Inflammatory macrophage (primary cell): ENCODE measurements at regions not wholly inside any gene's neighbourhood (a gene's known extent, or its start where the extent isn't known, plus 50 kb on each side); places are given as distances from the start of the nearest gene placed in this dataset.
A peak's percentile ranks its signal among the peaks of the same experiment; 100 is the strongest.

Experiments used
- DNase-seq, 2 donors: peaks; one replicate each; pipeline ENCODE4 v3.0.0-alpha.2; 2020 to 2022

DNA sequence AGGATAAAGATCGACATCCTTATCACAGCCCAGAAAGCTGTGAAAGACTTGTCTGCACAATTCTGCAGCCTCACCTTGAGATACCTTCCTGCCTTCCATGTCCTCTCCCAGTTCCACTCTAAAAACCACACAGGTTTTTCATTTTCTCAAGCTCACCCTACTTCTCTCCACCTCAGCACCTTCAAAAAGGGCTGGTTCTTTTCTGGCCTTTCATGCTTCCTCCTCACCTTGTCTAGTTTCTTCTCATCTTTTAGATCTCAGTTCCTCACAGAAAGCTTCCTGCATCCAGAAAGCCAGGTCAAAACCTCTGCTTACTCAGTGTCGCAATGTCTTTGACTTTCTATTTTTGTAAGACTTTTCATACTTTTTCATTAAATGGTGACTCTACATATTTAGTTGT lies 140.2 kb upstream of the STT3B start:
- no peak for DNase-seq

DNA sequence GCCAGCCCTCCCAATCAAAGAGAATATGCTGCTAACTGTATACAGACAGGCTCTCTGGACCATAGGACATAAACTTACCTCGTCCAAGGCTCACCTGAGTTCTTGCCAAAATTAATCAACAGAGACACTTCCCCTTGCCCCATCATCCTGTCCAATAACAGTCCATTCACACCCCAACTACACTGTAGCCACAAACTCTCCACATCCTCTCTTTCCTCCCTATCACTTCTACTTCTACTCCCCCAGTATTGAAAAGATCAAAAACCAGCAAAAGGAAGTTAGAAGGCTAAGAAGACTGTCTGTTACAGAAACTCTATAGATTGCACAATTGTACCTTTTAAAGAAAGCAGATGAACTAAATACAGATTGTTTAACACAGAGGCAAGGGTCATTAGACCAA lies 133.5 kb upstream of the STT3B start:
- no peak for DNase-seq

GRCh38 chr3:31402117-31402516 lies 130.6 kb upstream of the STT3B start:
- DNase-seq, result peak; percentile 11 to 18

- DNase-seq, result no peak
Measured at GRCh38 chr3:31403197-31403596, 129.5 kb upstream of the STT3B start.

GRCh38 chr3:31404871-31405270 lies 127.9 kb upstream of the STT3B start:
- no peak for DNase-seq

DNA sequence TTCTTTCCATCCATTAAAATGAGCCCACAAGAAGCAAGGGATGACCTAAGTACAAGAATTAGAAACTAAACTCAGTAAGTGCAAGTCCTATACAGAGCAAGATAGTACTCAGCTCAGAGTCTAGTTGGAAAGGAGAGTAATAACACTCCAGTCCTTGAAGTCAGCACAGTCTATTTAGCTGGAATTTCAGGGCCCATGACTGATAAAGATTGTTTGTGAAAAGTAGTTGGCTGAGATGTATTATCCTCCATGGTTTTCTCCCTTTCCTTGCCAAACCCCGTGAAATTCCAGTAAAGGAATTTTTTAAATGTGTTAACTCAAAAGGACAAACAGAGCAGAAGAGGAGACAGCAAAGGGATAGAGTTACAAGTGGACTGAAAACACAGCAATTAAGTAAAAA lies 127.2 kb upstream of the STT3B start:
- no peak for DNase-seq

GRCh38 chr3:31406896-31407295 lies 125.8 kb upstream of the STT3B start:
- no peak for DNase-seq

DNA sequence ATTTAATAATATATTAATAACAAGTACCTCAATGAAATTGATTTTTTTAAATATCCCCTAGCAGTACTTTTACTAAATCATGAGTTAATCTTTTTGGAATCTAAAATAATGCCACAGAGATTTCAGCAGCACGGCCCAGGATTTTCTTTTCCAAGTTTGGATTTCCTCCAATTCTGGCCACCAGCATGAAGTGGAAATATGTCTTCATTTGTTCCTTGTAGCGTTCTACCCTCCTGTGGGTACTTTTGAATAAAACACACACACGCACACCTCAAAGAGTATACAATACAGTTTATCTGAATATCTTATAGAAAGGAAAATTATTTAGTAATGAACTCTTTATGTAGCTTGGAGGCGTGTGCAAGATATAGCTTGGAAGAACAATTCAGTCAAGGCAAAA lies 125.1 kb upstream of the STT3B start:
- no peak for DNase-seq

- DNase-seq, result no peak
Measured at GRCh38 chr3:31408720-31409119, 124.0 kb upstream of the STT3B start.

- no peak for DNase-seq
Measured at GRCh38 chr3:31409389-31409788, 123.3 kb upstream of the STT3B start.

GRCh38 chr3:31409866-31410265 lies 122.9 kb upstream of the STT3B start:
- no peak for DNase-seq

DNA sequence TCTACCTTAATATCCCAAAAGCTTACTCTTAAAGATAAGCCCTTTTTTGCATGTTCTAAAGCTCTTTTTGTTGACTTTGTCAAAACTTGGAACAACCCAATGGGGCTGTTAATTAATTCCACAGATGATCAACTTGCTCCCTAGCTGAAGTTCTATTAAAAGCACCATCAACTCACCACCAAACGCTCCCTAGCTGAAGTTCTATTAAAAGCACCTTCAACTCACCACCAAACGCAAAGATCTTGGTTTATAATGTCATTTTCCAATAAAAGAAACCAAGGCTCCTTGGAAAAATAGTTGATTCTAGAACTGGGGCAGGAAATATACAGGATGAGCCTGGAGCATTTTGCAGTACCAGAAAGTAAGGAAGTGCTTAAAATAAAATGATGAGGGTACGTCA lies 122.3 kb upstream of the STT3B start:
- DNase-seq, result no peak

GRCh38 chr3:31412832-31413231 lies 119.9 kb upstream of the STT3B start:
- no peak for DNase-seq

DNA sequence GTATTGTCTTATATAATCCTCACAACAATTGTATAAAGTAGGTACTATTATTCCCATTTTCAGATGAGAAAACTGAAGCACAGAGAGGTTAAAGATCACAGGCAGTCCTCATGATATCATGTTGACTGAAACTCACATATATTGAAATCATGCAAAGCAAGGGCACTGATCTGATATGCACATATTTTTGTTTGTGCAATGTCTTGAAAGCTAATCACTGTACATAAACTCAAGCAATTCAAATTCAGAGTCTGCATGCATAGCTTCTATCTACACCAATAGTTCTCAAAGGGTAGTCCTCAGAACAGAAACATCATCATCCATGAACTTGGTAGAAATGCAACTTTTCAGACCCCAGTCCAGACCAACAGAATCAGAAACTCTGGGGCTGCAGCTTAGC lies 119.2 kb upstream of the STT3B start:
- DNase-seq, result no peak

GRCh38 chr3:31416980-31417379 lies 115.7 kb upstream of the STT3B start:
- DNase-seq, result no peak

DNA sequence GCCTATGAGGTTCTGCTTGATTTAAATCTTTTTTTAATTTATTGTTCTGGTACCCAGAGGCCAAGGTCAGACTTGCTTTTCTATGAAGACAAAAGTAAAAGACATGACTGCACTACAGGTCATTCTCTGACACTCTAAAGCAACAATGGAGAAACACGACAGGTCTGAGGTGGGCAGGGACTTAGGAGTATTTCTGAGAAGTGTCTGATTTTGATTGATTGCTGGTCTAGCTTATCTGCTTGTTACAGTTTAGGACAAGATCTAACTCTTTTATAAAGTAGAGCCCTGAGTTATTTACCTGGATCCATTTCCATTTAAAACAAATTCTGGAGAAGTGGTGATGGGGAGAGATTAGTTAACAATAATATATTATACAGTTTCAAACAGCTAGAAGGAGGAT lies 115.2 kb upstream of the STT3B start:
- DNase-seq, result no peak

- no peak for DNase-seq
Measured at GRCh38 chr3:31420311-31420710, 112.4 kb upstream of the STT3B start.

DNA sequence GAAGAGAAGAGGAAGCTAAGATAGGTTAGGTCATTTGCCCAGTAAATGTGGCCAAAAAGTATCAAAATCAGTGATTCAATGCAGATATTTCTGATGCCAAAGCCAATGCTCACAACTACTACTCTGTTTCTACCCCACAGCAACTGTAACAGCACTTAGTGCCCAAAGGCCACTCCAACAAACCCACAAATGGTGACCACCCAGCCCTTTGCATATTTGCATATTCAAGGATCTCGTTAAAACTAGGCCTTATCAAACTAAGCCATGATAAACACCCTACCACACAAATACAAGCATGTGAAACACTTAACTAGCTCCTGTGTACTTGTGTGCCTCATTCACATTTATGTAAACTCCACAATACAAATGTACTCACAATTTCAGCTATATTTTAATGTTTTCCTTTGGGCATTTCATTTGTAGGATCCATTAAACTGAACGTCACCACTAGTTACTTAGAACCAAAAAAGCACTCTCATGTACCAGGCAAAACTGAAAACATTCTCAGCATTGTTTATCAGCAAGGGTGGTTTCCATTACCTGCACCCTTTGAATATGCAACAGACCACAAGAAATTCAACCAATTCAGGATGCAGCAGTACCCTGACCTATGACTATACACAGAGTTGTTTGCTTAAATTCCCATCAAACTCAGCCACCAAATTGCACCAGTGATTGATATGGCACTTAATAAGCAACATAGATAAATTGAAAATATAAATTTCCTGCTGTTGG lies 111.2 kb upstream of the STT3B start:
- no peak for DNase-seq

DNA sequence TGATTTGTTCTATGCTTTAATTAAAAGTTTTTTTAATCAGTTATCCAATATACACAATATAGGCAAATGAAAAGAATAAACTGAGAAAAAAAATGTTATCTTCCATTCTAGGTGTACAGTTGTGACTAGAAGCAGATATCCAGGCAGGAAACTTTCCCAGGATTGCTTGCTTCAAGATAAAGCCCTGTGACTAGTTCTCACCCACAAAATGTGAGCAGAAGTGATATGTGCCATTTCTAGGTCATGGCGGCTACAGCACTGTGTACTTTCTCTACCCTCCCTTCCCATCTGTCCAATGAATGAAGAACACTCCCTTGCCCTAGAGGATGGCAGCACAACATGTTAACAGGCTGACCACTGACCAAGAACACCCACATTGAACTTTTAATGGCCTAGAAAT lies 110.5 kb upstream of the STT3B start:
- no peak for DNase-seq

- peak in 1 of 2 donors; percentile 5 for DNase-seq
Measured at GRCh38 chr3:31423482-31423881, 109.2 kb upstream of the STT3B start.

DNA sequence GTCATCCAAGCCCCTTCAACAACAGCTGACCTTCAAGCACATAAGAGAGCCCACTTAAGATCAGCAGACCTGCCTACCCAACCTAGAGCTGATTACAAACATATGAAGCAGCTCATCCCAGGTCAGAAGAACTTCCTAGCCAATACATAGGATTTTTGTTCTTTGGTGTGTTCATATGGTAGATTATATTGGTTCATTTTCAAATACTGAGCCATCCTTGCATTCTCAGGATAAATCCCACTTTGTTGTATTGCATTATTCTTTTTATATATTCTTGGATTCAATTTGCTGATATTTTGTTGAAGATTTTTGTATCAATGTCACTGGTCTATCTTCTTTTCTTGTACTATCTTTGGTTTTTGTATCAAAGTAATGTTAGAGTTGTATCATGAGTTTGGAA lies 107.3 kb upstream of the STT3B start:
- no peak for DNase-seq

DNA sequence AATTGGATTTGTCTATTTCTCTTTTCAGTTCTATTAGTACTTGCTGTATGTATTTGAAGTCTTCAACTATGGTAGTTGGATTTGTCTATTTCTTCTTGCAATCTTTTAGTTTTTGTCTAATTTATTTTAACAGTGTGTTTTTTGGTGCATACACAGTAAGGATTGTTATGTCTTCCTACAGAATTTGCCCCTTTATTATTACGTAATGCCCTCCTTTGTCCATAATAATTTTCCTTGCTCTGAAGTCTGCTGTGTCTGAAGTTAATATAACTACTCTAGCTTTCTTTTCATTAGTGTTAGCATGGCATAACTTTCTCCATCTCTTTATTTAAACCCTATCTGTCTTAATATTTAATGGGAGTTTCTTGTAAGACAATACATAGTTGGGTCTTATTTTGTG lies 105.1 kb upstream of the STT3B start:
- no peak for DNase-seq

DNA sequence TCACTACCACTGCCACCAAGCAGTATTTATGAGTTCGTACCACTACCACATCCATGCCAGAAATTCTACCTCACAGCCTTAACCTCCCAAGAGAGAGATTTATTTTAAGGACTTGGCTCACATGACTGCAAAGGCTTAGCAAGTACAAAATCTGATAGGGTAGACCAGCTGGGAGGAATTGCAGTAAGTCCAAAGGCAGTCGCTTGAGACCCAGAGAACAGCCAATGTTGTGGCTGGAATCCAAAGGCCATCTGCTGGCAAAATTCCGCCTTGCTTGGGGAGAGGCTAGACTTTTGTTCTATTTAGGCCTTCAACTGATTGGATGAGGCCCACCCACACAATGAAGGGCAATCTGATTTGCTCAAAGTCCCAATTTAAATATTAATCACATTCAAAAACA lies 101.4 kb upstream of the STT3B start:
- DNase-seq, result no peak

DNA sequence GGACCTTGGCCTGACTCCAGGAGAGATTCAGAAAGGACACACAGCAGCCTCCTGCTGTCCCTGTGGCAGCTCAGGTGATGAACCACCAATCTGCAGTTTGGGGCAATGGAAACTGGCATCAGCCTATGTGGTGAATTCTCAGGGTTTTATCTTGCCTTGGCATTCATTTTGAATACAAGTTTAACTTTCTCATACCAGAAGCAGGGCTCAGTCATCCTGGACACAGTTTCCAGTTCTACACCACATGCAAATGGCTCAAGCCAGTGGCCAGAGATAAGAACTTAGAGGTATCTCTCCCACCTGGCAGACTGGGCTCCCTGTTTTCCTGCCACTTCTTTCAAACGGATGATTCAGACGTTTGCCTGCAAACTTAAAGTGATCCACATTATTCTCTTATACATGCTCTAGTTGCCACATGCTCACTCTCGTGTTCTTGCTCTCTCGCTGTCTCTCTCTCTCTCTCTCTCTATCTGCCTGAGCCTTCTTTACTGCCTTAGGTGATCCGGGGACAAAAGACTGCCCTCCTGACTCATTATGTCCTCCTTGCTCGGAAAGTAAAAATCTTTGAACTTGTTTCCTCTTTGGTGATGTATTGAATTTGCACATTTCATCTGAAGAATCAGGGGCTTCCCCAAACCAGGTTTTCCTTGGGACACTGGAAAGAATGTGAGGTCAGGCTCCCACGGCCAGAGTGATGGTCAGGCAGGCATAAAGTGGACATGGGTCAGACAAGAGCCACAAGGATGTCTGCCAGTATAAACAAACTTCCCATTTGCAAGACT lies 99.6 kb upstream of the STT3B start:
- DNase-seq, result no peak

DNA sequence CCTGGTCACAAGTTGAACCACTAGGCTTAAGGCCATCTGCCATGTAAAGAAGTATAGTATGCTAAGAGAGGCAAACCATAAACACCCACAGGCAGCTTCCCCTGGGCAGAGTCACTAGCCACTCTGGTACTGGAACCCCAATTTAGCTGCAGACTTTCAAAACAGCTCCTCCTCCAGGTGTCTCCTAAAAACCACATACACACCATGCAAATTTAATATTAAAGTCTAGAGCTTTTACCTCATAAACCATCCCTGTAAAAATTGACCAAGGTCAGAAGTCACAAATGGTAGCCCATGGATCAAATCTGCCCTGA lies 99.1 kb upstream of the STT3B start:
- no peak for DNase-seq
